ENCODE measurements at regions not wholly inside any gene's neighbourhood (a gene's known extent, or its start where the extent isn't known, plus 50 kb on each side); places are given as distances from the start of the nearest gene placed in this dataset.
"Not testable (repeated sequence)": the region's sequence is repeated elsewhere in the genome, so short reads cannot be mapped to it uniquely, and the experiment has no call there.

- no peak for DNase-seq
Observed at GRCh38 chr13:80012251-80012650, 328.7 kb downstream of the SPRY2 start.

- no peak for DNase-seq
Observed at GRCh38 chr13:80011448-80012212, 329.3 kb downstream of the SPRY2 start.

GRCh38 chr13:80010846-80011245, 330.1 kb downstream of the SPRY2 start:
- DNase-seq, result no peak

- no peak for DNase-seq
Observed at GRCh38 chr13:80010286-80010831, 330.6 kb downstream of the SPRY2 start.

GRCh38 chr13:80009760-80010159, 331.2 kb downstream of the SPRY2 start:
- DNase-seq, result no peak

- no peak for DNase-seq
Observed at GRCh38 chr13:80006940-80007339, 334.0 kb downstream of the SPRY2 start.

- no peak for DNase-seq
Observed at GRCh38 chr13:80001510-80001842, 339.4 kb downstream of the SPRY2 start.

GRCh38 chr13:80000684-80001509, 340.0 kb downstream of the SPRY2 start:
- DNase-seq, result no peak

- no peak for DNase-seq
Observed at GRCh38 chr13:79999601-80000000, 341.3 kb downstream of the SPRY2 start.

GRCh38 chr13:79998381-79998880, 342.5 kb downstream of the SPRY2 start:
- DNase-seq, result no peak

- no peak for DNase-seq
Observed at GRCh38 chr13:79997244-79997643, 343.7 kb downstream of the SPRY2 start.

- no peak for DNase-seq
Observed at GRCh38 chr13:79995334-79995733, 345.6 kb downstream of the SPRY2 start.

- DNase-seq, result no peak
Observed at GRCh38 chr13:79992111-79992510, 348.8 kb downstream of the SPRY2 start.

- DNase-seq, result no peak
Observed at GRCh38 chr13:79990048-79990447, 350.9 kb downstream of the SPRY2 start.

- DNase-seq, result no peak
Observed at GRCh38 chr13:79989217-79989661, 351.7 kb downstream of the SPRY2 start.

- no peak for DNase-seq
Observed at GRCh38 chr13:79988573-79988972, 352.4 kb downstream of the SPRY2 start.

- DNase-seq, result no peak
Observed at GRCh38 chr13:79987761-79988160, 353.2 kb downstream of the SPRY2 start.

GRCh38 chr13:79987323-79987722, 353.6 kb downstream of the SPRY2 start:
- DNase-seq, result no peak

GRCh38 chr13:79986890-79987289, 354.0 kb downstream of the SPRY2 start:
- DNase-seq, result no peak

GRCh38 chr13:79974935-79975650, 365.8 kb downstream of the SPRY2 start:
- not testable (repeated sequence) for DNase-seq

GRCh38 chr13:79973533-79973963, 367.4 kb downstream of the SPRY2 start:
- no peak for DNase-seq

- DNase-seq, result no peak
Observed at GRCh38 chr13:79972066-79972569, 368.8 kb downstream of the SPRY2 start.

GRCh38 chr13:79966493-79966895, 374.4 kb downstream of the SPRY2 start:
- no peak for DNase-seq
